ENCODE measurements at regions not wholly inside any gene's neighbourhood (a gene's known extent, or its start where the extent isn't known, plus 50 kb on each side); places are given as distances from the start of the nearest gene placed in this dataset.

- H3K36me3 Mint-ChIP-seq (ENCODE audit: low read depth): no peaks in the 10 kb centered on the region
- H3K27ac Mint-ChIP-seq: no peak overlapping the region
- peaks cover 4% of the 10 kb centered on the region for H3K9me3 Mint-ChIP-seq
- no peak for DNase-seq (ENCODE audit: low spot score)
- H3K27me3 Mint-ChIP-seq (ENCODE audit: insufficient read depth): no peaks in the 10 kb centered on the region
- intact Hi-C loops (cut with micrococcal nuclease): no loop called here
- no peaks in the 10 kb centered on the region for H3K4me1 Mint-ChIP-seq (ENCODE audit: low read depth)
- no peak overlapping the region for H3K4me3 Mint-ChIP-seq
These were observed 929.4 kb upstream of the PIK3C3 start for GRCh38 chr18:41025666-41026065.

GRCh38 chr18:41024792-41025191 lies 930.2 kb upstream of the PIK3C3 start:
- no peak overlapping the region for H3K27ac Mint-ChIP-seq
- no peak overlapping the region for H3K4me3 Mint-ChIP-seq
- H3K4me1 Mint-ChIP-seq (ENCODE audit: low read depth): no peaks in the 10 kb centered on the region
- no peak for DNase-seq (ENCODE audit: low spot score)
- no peaks in the 10 kb centered on the region for H3K36me3 Mint-ChIP-seq (ENCODE audit: low read depth)
- H3K27me3 Mint-ChIP-seq (ENCODE audit: insufficient read depth): no peaks in the 10 kb centered on the region
- intact Hi-C loops (cut with micrococcal nuclease): no loop called here
- peaks cover 4% of the 10 kb centered on the region for H3K9me3 Mint-ChIP-seq

- intact Hi-C loops (cut with micrococcal nuclease): no loop called here
- H3K36me3 Mint-ChIP-seq (ENCODE audit: low read depth): no peaks in the 10 kb centered on the region
- DNase-seq (ENCODE audit: low spot score): no peak
- H3K27ac Mint-ChIP-seq: no peak overlapping the region
- H3K4me1 Mint-ChIP-seq (ENCODE audit: low read depth): no peaks in the 10 kb centered on the region
- H3K4me3 Mint-ChIP-seq: no peak overlapping the region
- H3K9me3 Mint-ChIP-seq: no peaks in the 10 kb centered on the region
- no peaks in the 10 kb centered on the region for H3K27me3 Mint-ChIP-seq (ENCODE audit: insufficient read depth)
These were observed 932.5 kb upstream of the PIK3C3 start for GRCh38 chr18:41022484-41022883.

GRCh38 chr18:41021089-41021488 lies 933.9 kb upstream of the PIK3C3 start:
- H3K4me1 Mint-ChIP-seq (ENCODE audit: low read depth): no peaks in the 10 kb centered on the region
- H3K36me3 Mint-ChIP-seq (ENCODE audit: low read depth): no peaks in the 10 kb centered on the region
- H3K27me3 Mint-ChIP-seq (ENCODE audit: insufficient read depth): no peaks in the 10 kb centered on the region
- no peak for DNase-seq (ENCODE audit: low spot score)
- no peaks in the 10 kb centered on the region for H3K9me3 Mint-ChIP-seq
- no peak overlapping the region for H3K27ac Mint-ChIP-seq
- H3K4me3 Mint-ChIP-seq: no peak overlapping the region
- intact Hi-C loops (cut with micrococcal nuclease): no loop called here

GRCh38 chr18:41012194-41012593 lies 942.8 kb upstream of the PIK3C3 start:
- intact Hi-C loops (cut with micrococcal nuclease): no loop called here
- Mint-ChIP-seq H3K27ac (no peak overlapping the region), H3K9me3 (peaks cover 10% of the 10 kb centered on the region), H3K27me3 (ENCODE audit: insufficient read depth) (no peaks in the 10 kb centered on the region), H3K4me3 (no peak overlapping the region), H3K4me1 (ENCODE audit: low read depth) (no peaks in the 10 kb centered on the region), H3K36me3 (ENCODE audit: low read depth) (no peaks in the 10 kb centered on the region)
- no peak for DNase-seq (ENCODE audit: low spot score)

GRCh38 chr18:41009926-41010325 lies 945.1 kb upstream of the PIK3C3 start:
- Mint-ChIP-seq H3K36me3 (ENCODE audit: low read depth) (no peaks in the 10 kb centered on the region), H3K4me1 (ENCODE audit: low read depth) (no peaks in the 10 kb centered on the region), H3K27ac (no peak overlapping the region), H3K27me3 (ENCODE audit: insufficient read depth) (no peaks in the 10 kb centered on the region), H3K4me3 (no peak overlapping the region), H3K9me3 (peaks cover 6% of the 10 kb centered on the region)
- DNase-seq (ENCODE audit: low spot score): no peak
- intact Hi-C loops (cut with micrococcal nuclease): no loop called here

- no peaks in the 10 kb centered on the region for H3K36me3 Mint-ChIP-seq (ENCODE audit: low read depth)
- no peaks in the 10 kb centered on the region for H3K4me1 Mint-ChIP-seq (ENCODE audit: low read depth)
- no peak for DNase-seq (ENCODE audit: low spot score)
- H3K27ac Mint-ChIP-seq: no peak overlapping the region
- peaks cover 7% of the 10 kb centered on the region for H3K9me3 Mint-ChIP-seq
- H3K4me3 Mint-ChIP-seq: no peak overlapping the region
- intact Hi-C loops (cut with micrococcal nuclease): no loop called here
- no peaks in the 10 kb centered on the region for H3K27me3 Mint-ChIP-seq (ENCODE audit: insufficient read depth)
These were observed 950.7 kb upstream of the PIK3C3 start for GRCh38 chr18:41004324-41004723.

GRCh38 chr18:40995529-40995928 lies 959.5 kb upstream of the PIK3C3 start:
- H3K4me3 Mint-ChIP-seq: no peak overlapping the region
- no peaks in the 10 kb centered on the region for H3K27me3 Mint-ChIP-seq (ENCODE audit: insufficient read depth)
- intact Hi-C loops (cut with micrococcal nuclease): no loop called here
- peaks cover 13% of the 10 kb centered on the region for H3K9me3 Mint-ChIP-seq
- no peaks in the 10 kb centered on the region for H3K4me1 Mint-ChIP-seq (ENCODE audit: low read depth)
- no peaks in the 10 kb centered on the region for H3K36me3 Mint-ChIP-seq (ENCODE audit: low read depth)
- DNase-seq (ENCODE audit: low spot score): no peak
- no peak overlapping the region for H3K27ac Mint-ChIP-seq

GRCh38 chr18:40993363-40993762 lies 961.7 kb upstream of the PIK3C3 start:
- no peak for DNase-seq (ENCODE audit: low spot score)
- no peak overlapping the region for H3K27ac Mint-ChIP-seq
- no peaks in the 10 kb centered on the region for H3K27me3 Mint-ChIP-seq (ENCODE audit: insufficient read depth)
- H3K9me3 Mint-ChIP-seq: peaks cover 4% of the 10 kb centered on the region
- H3K36me3 Mint-ChIP-seq (ENCODE audit: low read depth): no peaks in the 10 kb centered on the region
- H3K4me3 Mint-ChIP-seq: no peak overlapping the region
- H3K4me1 Mint-ChIP-seq (ENCODE audit: low read depth): no peaks in the 10 kb centered on the region
- intact Hi-C loops (cut with micrococcal nuclease): no loop called here

- Mint-ChIP-seq H3K27me3 (ENCODE audit: insufficient read depth) (no peaks in the 10 kb centered on the region), H3K36me3 (ENCODE audit: low read depth) (no peaks in the 10 kb centered on the region), H3K4me1 (ENCODE audit: low read depth) (no peaks in the 10 kb centered on the region), H3K27ac (no peak overlapping the region), H3K4me3 (no peak overlapping the region), H3K9me3 (peaks cover 4% of the 10 kb centered on the region)
- intact Hi-C loops (cut with micrococcal nuclease): no loop called here
- DNase-seq (ENCODE audit: low spot score): no peak
These were observed 967.5 kb upstream of the PIK3C3 start for GRCh38 chr18:40987581-40987980.

- Mint-ChIP-seq H3K9me3 (peaks cover 3% of the 10 kb centered on the region), H3K36me3 (ENCODE audit: low read depth) (no peaks in the 10 kb centered on the region), H3K4me1 (ENCODE audit: low read depth) (no peaks in the 10 kb centered on the region), H3K27ac (no peak overlapping the region), H3K27me3 (ENCODE audit: insufficient read depth) (no peaks in the 10 kb centered on the region), H3K4me3 (no peak overlapping the region)
- DNase-seq (ENCODE audit: low spot score): no peak
- intact Hi-C loops (cut with micrococcal nuclease): no loop called here
These were observed 969.6 kb upstream of the PIK3C3 start for GRCh38 chr18:40985436-40985835.

GRCh38 chr18:40984856-40985255 lies 970.2 kb upstream of the PIK3C3 start:
- Mint-ChIP-seq H3K4me1 (ENCODE audit: low read depth) (no peaks in the 10 kb centered on the region), H3K4me3 (no peak overlapping the region), H3K27ac (no peak overlapping the region), H3K36me3 (ENCODE audit: low read depth) (no peaks in the 10 kb centered on the region), H3K9me3 (no peaks in the 10 kb centered on the region), H3K27me3 (ENCODE audit: insufficient read depth) (no peaks in the 10 kb centered on the region)
- intact Hi-C loops (cut with micrococcal nuclease): no loop called here
- no peak for DNase-seq (ENCODE audit: low spot score)

GRCh38 chr18:40983835-40984234 lies 971.2 kb upstream of the PIK3C3 start:
- no peaks in the 10 kb centered on the region for H3K4me1 Mint-ChIP-seq (ENCODE audit: low read depth)
- no peak for DNase-seq (ENCODE audit: low spot score)
- no peaks in the 10 kb centered on the region for H3K9me3 Mint-ChIP-seq
- no peak overlapping the region for H3K4me3 Mint-ChIP-seq
- intact Hi-C loops (cut with micrococcal nuclease): no loop called here
- no peak overlapping the region for H3K27ac Mint-ChIP-seq
- H3K36me3 Mint-ChIP-seq (ENCODE audit: low read depth): no peaks in the 10 kb centered on the region
- H3K27me3 Mint-ChIP-seq (ENCODE audit: insufficient read depth): no peaks in the 10 kb centered on the region

- no peak for DNase-seq (ENCODE audit: low spot score)
- H3K27ac Mint-ChIP-seq: no peak overlapping the region
- intact Hi-C loops (cut with micrococcal nuclease): no loop called here
- no peak overlapping the region for H3K4me3 Mint-ChIP-seq
- peaks cover 6% of the 10 kb centered on the region for H3K9me3 Mint-ChIP-seq
- H3K27me3 Mint-ChIP-seq (ENCODE audit: insufficient read depth): no peaks in the 10 kb centered on the region
- no peaks in the 10 kb centered on the region for H3K4me1 Mint-ChIP-seq (ENCODE audit: low read depth)
- no peaks in the 10 kb centered on the region for H3K36me3 Mint-ChIP-seq (ENCODE audit: low read depth)
These were observed 974.9 kb upstream of the PIK3C3 start for GRCh38 chr18:40980171-40980570.

Measured in activated T-helper 1 cell treated with anti-CD3 and anti-CD28 coated beads, Interleukin-12 subunit alpha, Interleukin-12 subunit beta, Interleukin-2, Interleukin-4 antibody, amounts not matched to agents 30 ng/mL and 10 ng/mL and 1 ng/mL, durations not matched to agents 14 hours and 24 hours and 36 hours (primary cell).